Keratinocyte (primary cell): ENCODE measurements at regions not wholly inside any gene's neighbourhood (a gene's known extent, or its start where the extent isn't known, plus 50 kb on each side); places are given as distances from the start of the nearest gene placed in this dataset.

Experiments used
- EZH2 ChIP-seq: IDR thresholded peaks from one replicate; pipeline ENCODE4 v1.6.1; 2012; ENCODE audit warnings: inconsistent platforms, mild to moderate bottlenecking, low read length, moderate library complexity
- TF ChIP-seq, protein P1 (sequence below), 3 experiments: IDR thresholded peaks in 1 of 3; conservative IDR thresholded peaks in 1 of 3; optimal IDR thresholded peaks in 1 of 3; 2 replicates in 2 of 3; 3 replicates in 1 of 3; pipeline versions ENCODE3 to v1.5.1; 2011; ENCODE audit warnings: low read length in 3 of 3, mild to moderate bottlenecking in 3 of 3, moderate library complexity in 2 of 3, control low read depth in 1 of 3, inconsistent platforms in 1 of 3; ENCODE audit not compliant: insufficient read depth in 2 of 3; ENCODE audit errors: extremely low read depth in 1 of 3

DNA sequence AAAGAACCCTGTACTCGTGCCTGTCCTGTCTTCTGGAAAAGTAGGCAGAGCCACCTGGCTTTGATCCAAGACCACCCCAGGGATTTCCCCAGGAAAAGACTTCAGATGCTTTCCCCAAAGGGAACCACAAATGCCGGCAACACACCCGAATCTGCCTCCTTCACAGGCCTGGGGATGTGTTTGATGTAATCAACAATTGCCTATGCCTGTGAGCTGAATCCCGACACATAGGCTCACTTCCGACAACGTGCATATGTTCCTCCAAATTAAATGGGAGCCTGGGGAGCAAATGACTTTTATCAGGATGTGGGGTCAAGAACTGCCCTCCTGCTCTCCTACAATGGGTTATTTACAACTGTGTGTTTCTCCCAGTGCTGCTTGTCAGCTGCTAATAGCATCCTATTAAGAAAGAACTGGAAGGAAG lies 535.2 kb upstream of the CDH11 start:
- no peak for TF ChIP-seq EZH2
- TF ChIP-seq, protein P1, sequence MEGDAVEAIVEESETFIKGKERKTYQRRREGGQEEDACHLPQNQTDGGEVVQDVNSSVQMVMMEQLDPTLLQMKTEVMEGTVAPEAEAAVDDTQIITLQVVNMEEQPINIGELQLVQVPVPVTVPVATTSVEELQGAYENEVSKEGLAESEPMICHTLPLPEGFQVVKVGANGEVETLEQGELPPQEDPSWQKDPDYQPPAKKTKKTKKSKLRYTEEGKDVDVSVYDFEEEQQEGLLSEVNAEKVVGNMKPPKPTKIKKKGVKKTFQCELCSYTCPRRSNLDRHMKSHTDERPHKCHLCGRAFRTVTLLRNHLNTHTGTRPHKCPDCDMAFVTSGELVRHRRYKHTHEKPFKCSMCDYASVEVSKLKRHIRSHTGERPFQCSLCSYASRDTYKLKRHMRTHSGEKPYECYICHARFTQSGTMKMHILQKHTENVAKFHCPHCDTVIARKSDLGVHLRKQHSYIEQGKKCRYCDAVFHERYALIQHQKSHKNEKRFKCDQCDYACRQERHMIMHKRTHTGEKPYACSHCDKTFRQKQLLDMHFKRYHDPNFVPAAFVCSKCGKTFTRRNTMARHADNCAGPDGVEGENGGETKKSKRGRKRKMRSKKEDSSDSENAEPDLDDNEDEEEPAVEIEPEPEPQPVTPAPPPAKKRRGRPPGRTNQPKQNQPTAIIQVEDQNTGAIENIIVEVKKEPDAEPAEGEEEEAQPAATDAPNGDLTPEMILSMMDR (optimal IDR thresholded peaks at IDR 0.05 in 1 of 3, IDR thresholded peaks at IDR 0.05 in 1 of 3, conservative IDR thresholded peaks at IDR 0.05 in 1 of 3; ENCODE audit: extremely low read depth in 1 of 3, insufficient read depth in 2 of 3, low read length in 3 of 3), result no peak
